ENCODE measurements at regions not wholly inside any gene's neighbourhood (a gene's known extent, or its start where the extent isn't known, plus 50 kb on each side); places are given as distances from the start of the nearest gene placed in this dataset.
"Not testable (repeated sequence)": the region's sequence is repeated elsewhere in the genome, so short reads cannot be mapped to it uniquely, and the experiment has no call there.

- DNase-seq: no peak
Observed at GRCh38 chr16:64343061-64343819, 778.6 kb downstream of the CDH11 start.

- DNase-seq: not testable (repeated sequence)
Observed at GRCh38 chr16:64341336-64341735, 780.5 kb downstream of the CDH11 start.

DNA sequence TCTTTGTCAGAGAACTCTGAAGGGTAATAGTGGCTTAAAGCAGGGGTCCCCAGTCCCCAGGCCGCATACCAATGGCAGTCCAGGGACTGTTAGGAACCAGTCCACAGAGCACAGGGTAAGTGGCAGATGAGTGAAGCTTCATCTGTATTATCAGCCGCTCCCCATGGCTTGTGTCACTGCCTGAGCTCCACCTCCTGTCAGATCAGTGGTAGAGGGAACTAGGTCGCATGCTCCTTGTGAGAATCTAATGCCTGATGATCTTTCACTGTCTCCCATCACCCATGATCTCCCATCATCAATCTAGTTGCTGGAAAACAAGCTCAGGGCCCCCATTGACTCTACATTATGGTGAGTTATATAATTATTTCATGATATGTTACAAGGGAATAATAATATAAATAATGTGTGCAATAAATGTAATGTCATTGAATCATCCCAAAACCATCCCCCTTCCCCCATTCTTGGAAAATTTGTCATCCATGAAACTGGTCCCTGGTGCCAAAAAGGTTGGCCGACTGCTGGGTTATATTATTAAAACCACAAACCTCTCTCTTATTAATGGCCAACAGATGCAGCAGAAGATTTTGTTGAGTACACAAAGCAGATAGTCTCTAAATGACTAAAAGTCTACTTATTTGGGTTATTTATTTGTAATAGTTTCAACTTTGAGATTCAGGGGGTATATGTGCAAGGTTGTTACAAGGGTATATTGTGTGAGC, 782.7 kb downstream of the CDH11 start:
- DNase-seq: no peak

DNA sequence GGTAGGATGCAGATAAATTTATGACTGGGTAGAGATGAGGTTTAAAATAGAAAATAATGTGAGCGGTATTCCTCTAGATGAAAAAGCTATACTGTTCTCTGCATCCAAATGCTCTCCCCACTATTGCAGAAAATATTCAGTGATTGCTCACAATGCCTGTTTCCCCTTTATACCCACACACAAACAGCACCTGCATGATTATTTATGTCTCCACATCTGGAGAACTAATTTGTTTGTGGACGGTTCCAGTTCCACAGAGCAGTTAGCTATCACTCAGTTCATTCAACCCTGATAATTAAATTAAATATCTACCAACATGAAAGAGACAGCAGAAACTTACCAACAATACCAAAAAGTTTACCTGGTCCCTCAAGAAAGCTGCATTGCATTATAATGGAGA, 800.0 kb downstream of the CDH11 start:
- no peak for DNase-seq

DNA sequence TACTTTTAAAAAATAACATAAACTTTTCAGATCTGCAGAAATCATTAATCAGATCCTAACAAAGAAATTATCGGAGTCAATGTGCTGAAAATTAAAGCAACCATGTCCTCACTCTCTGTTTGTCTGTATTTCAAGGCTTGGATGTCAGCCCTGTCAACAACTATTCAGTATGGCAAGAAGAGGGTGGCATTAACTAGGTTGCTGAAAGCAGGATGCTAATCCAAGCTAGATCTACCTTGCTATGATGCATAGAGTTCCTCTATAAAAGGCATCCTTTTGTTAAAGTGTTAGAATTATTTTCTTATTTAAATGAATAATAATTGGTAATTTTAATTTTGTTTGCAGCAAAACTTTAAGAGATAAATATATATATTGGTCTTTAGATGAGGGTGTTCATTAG, 800.8 kb downstream of the CDH11 start:
- DNase-seq: no peak

DNA sequence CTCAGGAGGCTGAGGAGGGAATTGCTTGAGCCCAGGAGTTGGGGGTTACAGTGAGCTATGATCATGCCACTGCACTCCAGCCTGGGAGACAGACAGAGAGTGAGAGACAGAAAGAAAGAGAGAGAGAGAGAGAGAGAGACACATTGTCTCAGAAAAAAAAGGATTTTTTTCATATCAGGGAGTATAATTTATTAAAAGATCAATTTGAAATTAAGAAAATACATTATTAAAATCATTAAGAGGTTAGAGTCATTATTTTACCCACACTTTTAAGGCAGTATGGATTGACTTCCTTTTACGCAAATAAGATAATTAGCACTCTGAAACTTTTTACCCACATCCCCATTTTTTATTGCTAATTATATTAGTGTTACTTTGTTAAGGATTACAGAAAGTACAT, 804.3 kb downstream of the CDH11 start:
- DNase-seq: no peak

GRCh38 chr16:64313726-64314125, 808.1 kb downstream of the CDH11 start:
- no peak for DNase-seq

DNA sequence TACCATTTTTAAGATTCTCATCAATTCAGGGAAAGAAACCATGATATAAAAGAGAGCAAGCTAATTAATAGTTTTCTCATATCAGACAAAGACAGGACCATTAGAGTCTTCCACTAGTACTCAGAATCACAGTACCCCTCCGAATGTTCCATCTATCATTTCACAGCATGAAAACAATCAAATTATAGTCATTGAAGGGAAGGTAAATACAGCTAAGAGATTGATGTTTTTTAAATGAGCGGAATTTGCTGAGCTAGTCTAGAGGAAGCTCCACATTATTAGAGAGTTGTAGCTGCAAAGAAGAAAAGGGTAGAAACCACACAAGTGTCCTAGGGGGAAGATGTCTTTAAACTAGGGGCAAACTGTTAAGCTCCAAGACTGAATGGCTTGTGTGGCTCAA, 808.9 kb downstream of the CDH11 start:
- no peak for DNase-seq

DNA sequence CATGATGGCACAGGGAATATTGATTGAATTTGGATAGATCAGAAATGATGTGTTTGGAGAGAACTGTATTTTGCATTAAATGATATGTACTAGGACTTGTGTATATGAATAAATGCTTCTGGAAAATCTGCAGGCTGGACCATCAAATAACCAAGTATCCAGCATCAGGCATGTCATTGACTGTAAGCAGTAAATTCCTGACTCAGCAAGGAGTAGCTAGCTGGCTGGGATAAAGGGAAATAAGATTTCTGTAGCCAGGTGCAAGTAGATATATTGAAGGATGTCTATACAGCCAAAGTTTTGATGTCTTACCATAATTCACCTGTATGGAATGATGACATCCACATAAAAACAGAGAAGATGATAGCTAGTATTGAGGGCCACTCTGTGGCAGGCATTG, 809.6 kb downstream of the CDH11 start:
- DNase-seq: no peak

GRCh38 chr16:64311241-64311640, 810.6 kb downstream of the CDH11 start:
- DNase-seq: no peak

DNA sequence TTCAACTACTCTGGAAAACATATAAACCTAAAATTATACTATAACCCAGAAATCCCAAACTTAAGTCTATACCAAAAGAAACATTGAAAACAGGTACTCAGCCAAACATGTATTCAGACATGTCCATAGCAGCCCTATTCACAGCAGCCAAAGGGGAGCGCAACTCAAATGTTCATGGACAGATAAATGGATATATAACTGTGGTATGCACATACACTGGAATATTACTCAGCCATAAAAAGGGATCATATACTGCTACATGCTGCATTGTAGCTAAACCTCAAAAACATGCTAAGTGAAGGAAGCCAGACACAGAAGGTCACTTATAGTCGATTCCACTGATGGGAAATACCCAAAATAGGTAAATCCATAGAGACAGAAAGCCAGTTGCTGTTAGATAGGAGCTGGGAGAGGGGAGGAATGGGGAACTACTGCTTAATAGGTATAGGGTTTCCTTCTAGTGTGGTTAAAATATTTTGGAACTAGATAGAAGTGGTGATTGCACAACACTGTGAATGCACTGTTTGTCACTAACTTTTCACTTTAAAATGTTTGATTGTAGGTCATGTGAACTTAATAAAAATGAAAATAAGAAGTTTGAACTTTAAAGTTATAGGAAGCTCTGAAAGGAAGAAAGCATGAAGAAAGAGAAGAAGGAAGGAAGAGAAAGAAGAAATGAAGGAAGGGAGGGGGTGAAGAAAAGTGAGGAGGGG, 812.3 kb downstream of the CDH11 start:
- no peak for DNase-seq

- DNase-seq: no peak
Observed at GRCh38 chr16:64308721-64309120, 813.1 kb downstream of the CDH11 start.

- no peak for DNase-seq
Observed at GRCh38 chr16:64307431-64307830, 814.4 kb downstream of the CDH11 start.

DNA sequence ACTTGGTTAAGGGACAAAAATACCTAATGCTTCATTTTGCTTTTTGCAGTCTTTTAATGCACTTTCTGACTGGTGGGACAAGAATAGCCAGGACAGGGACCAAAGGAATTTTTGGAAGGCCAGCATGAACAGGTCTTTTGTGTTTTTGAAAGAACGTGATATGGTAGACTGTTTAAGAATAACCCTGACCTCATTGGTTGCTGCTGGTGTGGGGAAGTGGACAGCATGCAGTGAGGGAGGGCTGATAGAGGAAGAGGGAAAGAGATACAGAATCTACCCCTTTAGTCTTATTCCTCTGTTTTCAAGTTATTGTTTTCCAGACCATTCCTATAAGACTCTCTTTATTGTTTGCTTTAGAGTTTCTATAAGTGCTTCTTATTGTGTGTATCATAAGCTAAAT, 816.2 kb downstream of the CDH11 start:
- DNase-seq: no peak

- DNase-seq: no peak
Observed at GRCh38 chr16:64304951-64305350, 816.9 kb downstream of the CDH11 start.

GRCh38 chr16:64304396-64304795, 817.5 kb downstream of the CDH11 start:
- no peak for DNase-seq

GRCh38 chr16:64297863-64298600, 823.8 kb downstream of the CDH11 start:
- DNase-seq: no peak

DNA sequence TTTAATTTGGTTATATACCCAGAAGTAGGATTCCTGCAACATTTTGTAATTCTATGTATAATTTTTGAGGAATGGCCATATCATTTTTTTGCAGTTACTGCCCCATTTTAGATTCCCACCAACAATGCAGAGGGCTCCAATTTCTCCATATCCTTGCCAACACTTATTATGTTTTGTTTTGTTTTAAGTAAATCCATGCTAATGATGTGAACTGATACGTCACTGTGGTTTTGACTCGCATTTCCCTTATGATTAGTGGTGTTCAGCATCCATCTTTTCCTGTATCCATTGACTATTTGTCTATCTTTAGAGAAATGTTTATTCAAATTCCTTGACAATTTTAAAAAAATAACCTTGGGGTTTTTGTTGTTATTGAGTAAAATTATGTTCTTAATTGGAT, 826.4 kb downstream of the CDH11 start:
- DNase-seq: no peak

GRCh38 chr16:64292953-64293352, 828.9 kb downstream of the CDH11 start:
- DNase-seq: no peak

- DNase-seq: no peak
Observed at GRCh38 chr16:64292161-64292560, 829.7 kb downstream of the CDH11 start.

DNA sequence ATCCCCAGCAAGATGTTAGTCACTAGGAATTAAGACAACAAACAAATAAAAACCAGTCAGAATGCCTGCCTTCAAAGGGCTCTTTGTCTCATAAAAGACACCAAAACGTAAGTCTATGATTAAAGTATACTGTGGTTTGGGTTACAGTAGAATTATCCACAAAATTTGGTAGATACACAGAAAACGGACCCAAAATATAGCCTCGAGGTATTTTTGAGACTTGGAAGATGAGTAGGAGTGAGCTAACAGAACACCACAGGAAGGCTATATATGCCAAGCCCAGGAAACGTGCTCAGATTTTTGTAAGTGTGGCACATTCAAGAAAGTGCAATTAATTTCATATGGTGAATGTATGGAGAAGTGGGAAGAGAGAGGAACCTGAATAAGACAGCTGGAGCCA, 831.4 kb downstream of the CDH11 start:
- DNase-seq: no peak

DNA sequence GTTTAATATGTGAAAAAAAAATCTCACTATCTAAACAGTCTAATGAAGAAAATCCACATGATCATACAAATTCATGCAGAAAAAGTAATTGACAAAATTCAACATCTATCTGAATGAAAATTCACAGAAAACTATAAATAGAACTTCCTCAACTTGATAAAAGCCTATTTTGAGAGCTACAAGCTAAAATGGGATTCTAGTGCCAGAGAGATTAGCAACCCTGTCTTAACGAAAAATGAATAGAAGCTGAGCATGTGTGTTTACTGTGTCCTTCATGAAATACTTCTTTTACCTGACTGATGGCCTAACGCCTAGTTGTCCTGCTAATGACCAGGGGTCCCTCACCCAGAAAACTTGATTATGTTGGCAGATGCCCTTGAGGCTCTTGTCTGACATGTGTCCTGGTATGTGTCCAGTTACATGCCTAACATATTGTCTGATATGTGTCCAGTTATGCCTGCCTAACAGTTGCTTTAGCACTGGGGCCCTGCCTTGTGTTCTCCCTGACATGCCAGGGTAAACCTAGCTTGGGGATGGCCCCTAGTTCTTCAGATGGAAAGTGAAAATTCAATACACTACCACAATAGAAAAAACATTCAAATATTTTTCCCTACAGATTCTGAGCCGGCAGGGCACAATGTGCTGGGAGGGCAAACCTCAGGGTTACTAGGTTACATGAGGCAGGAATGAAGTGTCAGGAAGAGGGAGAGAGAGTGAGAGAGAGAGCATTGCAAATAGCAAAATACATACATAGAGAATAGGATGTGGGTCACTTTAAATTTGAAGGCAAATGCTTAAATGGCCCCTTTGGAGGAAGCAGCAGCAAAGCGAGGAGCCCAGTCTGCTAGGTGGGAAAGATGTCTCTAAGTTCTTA, 834.0 kb downstream of the CDH11 start:
- no peak for DNase-seq
